Heart right ventricle (tissue), 16 donors: ENCODE measurements at regions not wholly inside any gene's neighbourhood (a gene's known extent, or its start where the extent isn't known, plus 50 kb on each side); places are given as distances from the start of the nearest gene placed in this dataset.

Source experiments
- ATAC-seq, 8 donors: fragments of 200-7000 bp; cut with Tn5 transposase; one replicate each; pipeline ENCODE4 v1.9.1; 2020; ENCODE audit warnings: mild to moderate bottlenecking in 8 of 8, moderate library complexity in 8 of 8, moderate number of reproducible peaks in 1 of 8
- DNase-seq, 2 donors: peaks; one replicate each; pipeline ENCODE4 v3.0.0-alpha.2; 2020
- H3K27ac ChIP-seq, 10 donors: fragments of 200-600 bp; sonication (generic) in 2 of 10; one replicate each; pipeline versions ENCODE4 v1.5.0 to v1.8.0; 2020 to 2022; ENCODE audit warnings: mild to moderate bottlenecking in 3 of 10
- H3K27me3 ChIP-seq, 7 donors: fragments of 200-600 bp; one replicate each; pipeline ENCODE4 v1.8.0; 2021 to 2022; ENCODE audit warnings: mild to moderate bottlenecking in 2 of 7
- H3K36me3 ChIP-seq, 9 donors: fragments of 200-600 bp; sonication (generic) in 1 of 9; one replicate each; pipeline versions ENCODE4 v1.5.0 to v1.8.0; 2020 to 2022; ENCODE audit warnings: mild to moderate bottlenecking in 2 of 9
- H3K4me1 ChIP-seq, 9 donors: fragments of 200-600 bp; sonication (generic) in 1 of 9; one replicate each; pipeline versions ENCODE4 v1.5.0 to v1.8.0; 2020 to 2022; ENCODE audit warnings: mild to moderate bottlenecking in 4 of 9
- H3K4me3 ChIP-seq, 10 donors: fragments of 200-600 bp; sonication (generic) in 2 of 10; one replicate each; pipeline versions ENCODE4 v1.5.0 to v1.8.0; 2020 to 2022; ENCODE audit warnings: mild to moderate bottlenecking in 7 of 10, moderate library complexity in 2 of 10
- H3K9me3 ChIP-seq, 11 donors: fragments of 200-600 bp in 10 of 11; sonication (generic) in 2 of 11; one replicate each; pipeline versions ENCODE4 v1.5.0 to v1.8.0; 2013 to 2022; ENCODE audit warnings: mild to moderate bottlenecking in 2 of 11, control low read depth in 1 of 11, moderate library complexity in 1 of 11
- WGBS, 2 donors: extraction: QIAGEN DNeasy Blood & Tissue Kit; methylation state at CpG; one replicate each; pipeline ENCODE4 v1.1.7; 2013; ENCODE audit warnings: inconsistent platforms in 1 of 2; 5-methylcytosine and 5-hydroxymethylcytosine counted together
- intact Hi-C, 10 donors: fragments of 100-400 bp; cut with DNase I; formaldehyde crosslinking; loops; one replicate each; pipeline versions ENCODE4 v1.11.1 to v1.14.2; 2022
- TF ChIP-seq, protein P1 (sequence below), 9 donors: fragments of 200-600 bp; sonication (generic) in 2 of 9; IDR thresholded peaks; one replicate each; pipeline versions ENCODE4 v1.5.0 to v1.8.0; 2021 to 2022; ENCODE audit warnings: antibody characterized with exemption in 9 of 9, mild to moderate bottlenecking in 5 of 9, moderate library complexity in 1 of 9
- donor health status: Arrhythmogenic right ventricular cardiomyopathy.
- donor health status: ischemic (EF 13 %, LVEDD 7.1; RV severe dilation, severe dysfunction).
- donor health status: healthy with polysubstance abuse.
- donor health status: DM: no; HTN: yes; CAD: no.
- donor health status: DM: no; HTN: no; CAD: no.
- donor health status: ischemic (EF 25% LVEDD 6.9; RV normal size, moderate dysfunction).
- donor health status: ischemic (EF 25% LVEDD 5.7; RV mildly dilated, moderate dysfunction).
- donor health status: healthy.
- donor health status: DM: yes; HTN: yes; CAD: no.
- donor health status: Ischemic cardiomyopathy.
- donor health status: ischemic (EF 35%, LVEDD 5.7; RV mildly dilated, moderate dysfunction).
- donor health status: nonischemic (EF 11% LVEDD 7.7; RV severe dilation, severe dysfunction).
- donor health status: DM: yes; HTN: yes; CAD: no.
- donor health status: PGD.
- donor health status: ischemic (EF 29% LVEDD 5.4; RV normal size, mild dysfunction).
- donor health status: nonischemic (EF 23%, LVEDD 6.1; RV moderate dilation, normal function).

DNA sequence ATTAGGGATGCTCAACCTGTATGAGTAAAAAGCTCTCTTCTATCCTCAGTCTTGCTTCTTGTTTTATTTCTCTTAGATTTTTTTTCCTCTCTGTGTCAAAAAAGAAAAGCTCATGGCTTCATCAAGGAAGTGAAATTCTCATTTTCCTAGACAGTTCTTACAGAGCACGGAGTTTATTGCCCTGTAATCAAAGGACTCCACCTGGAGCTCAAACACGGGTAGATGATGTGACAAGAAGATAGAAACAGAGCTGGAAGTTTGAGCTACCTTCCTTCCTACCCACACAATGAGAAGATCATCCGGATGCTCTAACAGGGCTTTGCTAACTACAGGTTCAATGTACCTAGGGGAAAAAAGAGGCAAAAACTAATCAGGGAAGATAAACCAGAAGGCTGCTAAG is 564.8 kb downstream of the MED13L start:
- Histone ChIP-seq H3K36me3 (no peaks in the 10 kb centered on the region), H3K27ac (no peak overlapping the region), H3K4me1 (peaks cover 0 to 23% (median 14%) of the 10 kb centered on the region in 9 donors), H3K27me3 (peaks cover 0 to 5% (median 3%) of the 10 kb centered on the region in 7 donors), H3K4me3 (no peak overlapping the region), H3K9me3 (peaks cover 0 to 4% (median 0%) of the 10 kb centered on the region in 11 donors)
- intact Hi-C loops, result no loop called here
- TF ChIP-seq, protein P1, sequence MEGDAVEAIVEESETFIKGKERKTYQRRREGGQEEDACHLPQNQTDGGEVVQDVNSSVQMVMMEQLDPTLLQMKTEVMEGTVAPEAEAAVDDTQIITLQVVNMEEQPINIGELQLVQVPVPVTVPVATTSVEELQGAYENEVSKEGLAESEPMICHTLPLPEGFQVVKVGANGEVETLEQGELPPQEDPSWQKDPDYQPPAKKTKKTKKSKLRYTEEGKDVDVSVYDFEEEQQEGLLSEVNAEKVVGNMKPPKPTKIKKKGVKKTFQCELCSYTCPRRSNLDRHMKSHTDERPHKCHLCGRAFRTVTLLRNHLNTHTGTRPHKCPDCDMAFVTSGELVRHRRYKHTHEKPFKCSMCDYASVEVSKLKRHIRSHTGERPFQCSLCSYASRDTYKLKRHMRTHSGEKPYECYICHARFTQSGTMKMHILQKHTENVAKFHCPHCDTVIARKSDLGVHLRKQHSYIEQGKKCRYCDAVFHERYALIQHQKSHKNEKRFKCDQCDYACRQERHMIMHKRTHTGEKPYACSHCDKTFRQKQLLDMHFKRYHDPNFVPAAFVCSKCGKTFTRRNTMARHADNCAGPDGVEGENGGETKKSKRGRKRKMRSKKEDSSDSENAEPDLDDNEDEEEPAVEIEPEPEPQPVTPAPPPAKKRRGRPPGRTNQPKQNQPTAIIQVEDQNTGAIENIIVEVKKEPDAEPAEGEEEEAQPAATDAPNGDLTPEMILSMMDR (IDR thresholded peaks at IDR 0.05), result no peak
- no peak for DNase-seq
- no peak for ATAC-seq
- 80 to 82% methylated on average over 3 of the region's 3 CpGs for WGBS, 2 donors

DNA sequence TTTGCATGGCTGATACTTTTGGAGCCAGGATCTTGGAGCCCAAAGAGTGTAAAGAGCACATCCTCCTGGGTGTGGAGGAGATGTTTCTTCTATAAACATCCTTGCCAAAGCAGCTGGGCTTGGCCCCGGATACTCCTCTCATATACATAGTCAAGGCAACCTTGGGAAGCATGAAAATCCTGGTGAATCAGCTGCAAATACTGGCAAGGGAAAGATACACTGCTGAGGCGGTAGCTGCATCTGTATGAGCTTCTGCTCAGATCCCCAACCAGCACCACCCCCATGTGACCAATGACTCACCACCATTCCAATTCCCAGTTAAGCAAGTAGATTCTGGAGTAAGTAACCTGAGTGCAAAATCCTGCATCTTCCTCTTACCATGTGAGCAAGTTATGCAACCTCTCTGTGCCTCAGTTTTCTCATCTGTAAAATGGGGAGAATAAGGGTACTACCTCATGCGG is 567.4 kb downstream of the MED13L start:
- ATAC-seq (peak in 7 of 8 donors; percentile 53 to 89 (median 80)), DNase-seq (peak; percentile 16 to 34)
- TF ChIP-seq, protein P1 (IDR thresholded peaks at IDR 0.05), result no peak
- peaks cover 0 to 10% (median 0%) of the 10 kb centered on the region in 11 donors for H3K9me3 ChIP-seq
- 60 to 76% methylated on average over 3 of the region's 3 CpGs for WGBS, 2 donors
- H3K36me3 ChIP-seq, result no peaks in the 10 kb centered on the region
- H3K27ac ChIP-seq, result peak overlapping the region in 2 of 10 donors; percentile 39 to 42
- H3K4me3 ChIP-seq, result no peak overlapping the region
- peaks cover 0 to 5% (median 3%) of the 10 kb centered on the region in 7 donors for H3K27me3 ChIP-seq
- intact Hi-C loops, result no loop called here
- H3K4me1 ChIP-seq, result peaks cover 0 to 23% (median 14%) of the 10 kb centered on the region in 9 donors

DNA sequence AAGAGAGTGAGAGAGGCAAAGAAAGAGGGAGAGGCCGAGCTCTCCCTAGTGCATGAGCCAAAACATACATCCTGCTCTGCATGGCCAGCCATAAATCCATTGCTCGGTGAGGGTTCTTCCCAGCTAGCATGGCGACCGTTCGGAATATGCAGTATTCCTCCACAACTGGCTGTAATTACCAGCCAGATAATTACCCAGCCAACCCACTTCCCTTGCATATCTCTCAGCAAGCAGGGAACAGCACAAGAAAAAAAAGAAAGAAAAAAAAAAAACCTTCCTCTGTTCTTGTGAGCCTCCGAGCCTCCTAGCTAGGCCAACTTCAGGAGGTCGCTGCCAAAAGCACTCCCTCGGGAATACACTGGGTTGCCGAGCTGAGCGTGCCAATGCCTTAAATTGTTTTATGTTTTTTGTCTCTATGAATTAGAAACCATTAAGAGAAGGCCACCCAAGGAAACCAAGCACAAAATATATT is 567.9 kb downstream of the MED13L start:
- Histone ChIP-seq H3K4me3 (peak overlapping the region in 1 of 10 donors; percentile 11), H3K36me3 (no peaks in the 10 kb centered on the region), H3K9me3 (peaks cover 0 to 10% (median 0%) of the 10 kb centered on the region in 11 donors), H3K27me3 (peaks cover 0 to 5% (median 0%) of the 10 kb centered on the region in 7 donors), H3K27ac (peak overlapping the region in 2 of 10 donors; percentile 39 to 42), H3K4me1 (peaks cover 0 to 23% (median 14%) of the 10 kb centered on the region in 9 donors)
- TF ChIP-seq, protein P1 (IDR thresholded peaks at IDR 0.05), result no peak
- intact Hi-C loops, result no loop called here
- ATAC-seq (peak in 7 of 8 donors; percentile 52 to 81 (median 70)), DNase-seq (peak; percentile 71 to 77)
- 34 to 37% methylated on average over 10 of the region's 10 CpGs for WGBS, 2 donors

DNA sequence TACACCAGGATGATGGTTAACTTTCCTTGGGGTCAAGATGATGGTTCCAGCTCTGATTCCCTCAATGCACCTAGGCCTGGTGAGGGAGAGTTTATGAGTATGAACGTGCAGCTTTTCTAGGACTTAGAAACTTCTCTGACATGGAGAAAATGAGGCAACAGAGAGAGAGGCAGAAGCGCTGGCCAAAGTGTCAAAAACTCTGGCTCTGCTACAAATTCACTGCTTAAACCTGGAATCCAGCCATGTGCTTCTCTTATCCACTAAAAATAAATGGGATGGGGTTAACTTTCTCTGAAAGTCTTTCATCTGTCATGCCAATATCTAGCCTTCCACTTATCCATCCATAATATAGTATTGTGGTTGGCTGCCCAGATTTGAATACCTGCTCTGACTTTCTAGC is 568.7 kb downstream of the MED13L start:
- DNase-seq (no peak), ATAC-seq (no peak)
- H3K27me3 ChIP-seq, result peaks cover 0 to 11% (median 0%) of the 10 kb centered on the region in 7 donors
- TF ChIP-seq, protein P1 (IDR thresholded peaks at IDR 0.05), result no peak
- peaks cover 0 to 10% (median 0%) of the 10 kb centered on the region in 11 donors for H3K9me3 ChIP-seq
- intact Hi-C loops, result no loop called here
- no peak overlapping the region for H3K4me3 ChIP-seq
- WGBS, 2 donors, result 42 to 54% methylated on average over 2 of the region's 2 CpGs
- peaks cover 0 to 23% (median 14%) of the 10 kb centered on the region in 9 donors for H3K4me1 ChIP-seq
- H3K36me3 ChIP-seq, result no peaks in the 10 kb centered on the region
- H3K27ac ChIP-seq, result no peak overlapping the region
